22Rv1 (cell line): ENCODE measurements at regions not wholly inside any gene's neighbourhood (a gene's known extent, or its start where the extent isn't known, plus 50 kb on each side); places are given as distances from the start of the nearest gene placed in this dataset.

Experiments used
- ZFX ChIP-seq: fragments of 450-650 bp; IDR thresholded peaks from 2 replicates; pipeline ENCODE4 v1.6.1; 2017; ENCODE audit warnings: antibody characterized with exemption, borderline replicate concordance
- TF ChIP-seq, protein P1 (sequence below): fragments of 450-650 bp; IDR thresholded peaks from 2 replicates; pipeline ENCODE4 v1.5.1; 2017; ENCODE audit warnings: mild to moderate bottlenecking

DNA sequence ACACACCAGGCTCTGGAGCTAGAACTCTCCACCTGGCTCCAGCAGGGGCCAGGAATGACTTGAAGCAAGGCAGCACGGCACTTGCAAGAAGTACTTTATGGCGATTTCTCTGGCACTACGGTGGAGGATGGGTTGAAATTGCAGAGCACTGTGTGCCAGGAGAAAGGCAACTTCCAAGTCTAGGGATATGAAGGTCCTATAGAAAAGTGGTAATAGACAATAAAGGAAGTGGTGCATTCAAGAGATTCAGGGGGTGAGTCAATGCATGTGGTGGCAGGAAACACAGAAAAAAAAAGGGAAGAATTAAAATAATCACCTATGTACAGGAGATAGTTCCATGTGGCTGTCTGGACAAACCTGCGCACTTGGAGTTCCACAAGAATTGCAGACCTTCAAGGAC lies 240.3 kb upstream of the DYNLRB2 start:
- TF ChIP-seq, protein P1, sequence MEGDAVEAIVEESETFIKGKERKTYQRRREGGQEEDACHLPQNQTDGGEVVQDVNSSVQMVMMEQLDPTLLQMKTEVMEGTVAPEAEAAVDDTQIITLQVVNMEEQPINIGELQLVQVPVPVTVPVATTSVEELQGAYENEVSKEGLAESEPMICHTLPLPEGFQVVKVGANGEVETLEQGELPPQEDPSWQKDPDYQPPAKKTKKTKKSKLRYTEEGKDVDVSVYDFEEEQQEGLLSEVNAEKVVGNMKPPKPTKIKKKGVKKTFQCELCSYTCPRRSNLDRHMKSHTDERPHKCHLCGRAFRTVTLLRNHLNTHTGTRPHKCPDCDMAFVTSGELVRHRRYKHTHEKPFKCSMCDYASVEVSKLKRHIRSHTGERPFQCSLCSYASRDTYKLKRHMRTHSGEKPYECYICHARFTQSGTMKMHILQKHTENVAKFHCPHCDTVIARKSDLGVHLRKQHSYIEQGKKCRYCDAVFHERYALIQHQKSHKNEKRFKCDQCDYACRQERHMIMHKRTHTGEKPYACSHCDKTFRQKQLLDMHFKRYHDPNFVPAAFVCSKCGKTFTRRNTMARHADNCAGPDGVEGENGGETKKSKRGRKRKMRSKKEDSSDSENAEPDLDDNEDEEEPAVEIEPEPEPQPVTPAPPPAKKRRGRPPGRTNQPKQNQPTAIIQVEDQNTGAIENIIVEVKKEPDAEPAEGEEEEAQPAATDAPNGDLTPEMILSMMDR, result no peak
- TF ChIP-seq ZFX, result no peak
